H1 (cell line): ENCODE measurements at regions not wholly inside any gene's neighbourhood (a gene's known extent, or its start where the extent isn't known, plus 50 kb on each side); places are given as distances from the start of the nearest gene placed in this dataset.

ENCODE experiments used
- CTCF ChIA-PET: fragments of 300-600 bp; sonication (Branson Sonifier 250); formaldehyde crosslinking; loops from one replicate; lab custom pipeline; 2021; ENCODE audit not compliant: partially characterized antibody; lab: Charles Lee
- POLR2A ChIA-PET: fragments of 300-600 bp; sonication (Branson Sonifier 250); formaldehyde crosslinking; loops from one replicate; lab custom pipeline; 2021; ENCODE audit warnings: inconsistent platforms; ENCODE audit not compliant: partially characterized antibody; lab: Charles Lee
- DNase-seq, 2 experiments: peaks; one replicate each; pipeline versions ENCODE4 v3.0.0 to v3.0.0-alpha.2; 2010 to 2022; ENCODE audit warnings: low spot score in 2 of 2, low read depth in 1 of 2, mixed read lengths in 1 of 2
- FAIRE-seq: peaks from 2 replicates; lab custom pipeline; 2011; peaks lifted over from hg19 to GRCh38; lab: Jason Lieb, UNC
- H2AFZ ChIP-seq: 2 replicates; pipeline ENCODE4 v1.8.1; 2012; ENCODE audit warnings: low read length, inconsistent platforms
- H2AK5ac ChIP-seq: 2 replicates; pipeline ENCODE4 v1.6.1; 2013; ENCODE audit warnings: low read depth, low read length
- H2BK120ac ChIP-seq: replicated peaks from 2 replicates; pipeline ENCODE3; 2013; ENCODE audit warnings: low read depth, low read length, inconsistent platforms
- H2BK12ac ChIP-seq: 2 replicates; pipeline ENCODE4 v1.6.1; 2013; ENCODE audit warnings: low read depth, low read length
- H2BK15ac ChIP-seq: 2 replicates; pipeline ENCODE4 v1.6.1; 2013; ENCODE audit warnings: low read length
- H2BK20ac ChIP-seq: 2 replicates; pipeline ENCODE4 v1.6.1; 2013; ENCODE audit warnings: low read length
- H2BK5ac ChIP-seq: 2 replicates; pipeline ENCODE4 v1.6.1; 2013; ENCODE audit warnings: low read depth, low read length
- H3K14ac ChIP-seq: 2 replicates; pipeline ENCODE4 v1.6.1; 2013; ENCODE audit warnings: inconsistent platforms; ENCODE audit not compliant: insufficient read length
- H3K18ac ChIP-seq: 2 replicates; pipeline ENCODE4 v1.6.1; 2013; ENCODE audit warnings: low read length; ENCODE audit errors: extremely low read depth
- H3K23ac ChIP-seq: 2 replicates; pipeline ENCODE4 v1.6.1; 2013; ENCODE audit warnings: inconsistent platforms; ENCODE audit not compliant: insufficient read length
- H3K23me2 ChIP-seq: 2 replicates; pipeline ENCODE4 v1.6.1; 2013; ENCODE audit warnings: low read depth, low read length
- H3K27ac ChIP-seq: 2 replicates; pipeline ENCODE4 v1.6.1; 2011; ENCODE audit warnings: low read depth, low read length, inconsistent platforms
- H3K27me3 ChIP-seq, 4 experiments: replicated peaks in 1 of 4; 1 replicate in 1 of 4; 2 replicates in 3 of 4; pipeline versions ENCODE4 v1.6.1 to v1.8.1; 2011 to 2013; ENCODE audit warnings: low read length in 3 of 4, mild to moderate bottlenecking in 3 of 4, inconsistent platforms in 2 of 4, mixed read lengths in 2 of 4, moderate library complexity in 1 of 4; ENCODE audit not compliant: control insufficient read depth in 3 of 4, insufficient read depth in 3 of 4; ENCODE audit errors: extremely low read depth in 1 of 4
- H3K36me3 ChIP-seq, 4 experiments: 2 replicates each; pipeline versions ENCODE4 v1.6.1 to v1.8.1; 2011 to 2013; ENCODE audit warnings: mild to moderate bottlenecking in 4 of 4, low read length in 3 of 4, moderate library complexity in 2 of 4, control low read depth in 1 of 4, inconsistent platforms in 1 of 4; ENCODE audit not compliant: insufficient read depth in 4 of 4, control insufficient read depth in 2 of 4
- H3K4ac ChIP-seq: replicated peaks from 2 replicates; pipeline ENCODE3; 2013; ENCODE audit warnings: low read length, low read depth, mixed read lengths, inconsistent platforms; ENCODE audit not compliant: insufficient read length
- H3K4me1 ChIP-seq, 4 experiments: replicated peaks in 1 of 4; 1 replicate in 1 of 4; 2 replicates in 3 of 4; pipeline versions ENCODE4 v1.6.1 to v1.8.1; 2011 to 2013; ENCODE audit warnings: low read length in 3 of 4, inconsistent platforms in 2 of 4, mixed read lengths in 1 of 4; ENCODE audit not compliant: insufficient read depth in 4 of 4, control insufficient read depth in 3 of 4
- H3K4me2 ChIP-seq, 2 experiments: 2 replicates each; pipeline versions ENCODE4 v1.6.1 to v1.8.1; 2011 to 2013; ENCODE audit warnings: low read depth in 2 of 2, low read length in 2 of 2, control low read depth in 1 of 2, inconsistent platforms in 1 of 2, mild to moderate bottlenecking in 1 of 2; ENCODE audit not compliant: insufficient read depth in 1 of 2
- H3K4me3 ChIP-seq, 4 experiments: fragments of 200-600, 300-600 bp in 1 of 4; sonication (generic), shearing (Covaris generic), sonication (Bioruptor Twin) in 1 of 4; 2 replicates each; pipeline versions ENCODE4 v1.5.1 to v1.8.1; 2011 to 2016; ENCODE audit warnings: low read length in 4 of 4, low read depth in 3 of 4, control low read depth in 2 of 4, inconsistent platforms in 2 of 4, mild to moderate bottlenecking in 2 of 4, mixed read lengths in 1 of 4, moderate library complexity in 1 of 4; ENCODE audit not compliant: insufficient read depth in 2 of 4; ENCODE audit errors: extremely low read depth in 1 of 4
- H3K56ac ChIP-seq: replicated peaks from 2 replicates; pipeline ENCODE3; 2013; ENCODE audit warnings: low read depth, mild to moderate bottlenecking, mixed read lengths, low read length, inconsistent platforms; ENCODE audit not compliant: insufficient read length
- H3K79me1 ChIP-seq: 2 replicates; pipeline ENCODE4 v1.6.1; 2013; ENCODE audit warnings: low read depth, low read length, control low read depth
- H3K79me2 ChIP-seq, 2 experiments: 2 replicates each; pipeline versions ENCODE4 v1.6.1 to v1.8.1; 2012 to 2013; ENCODE audit warnings: low read length in 2 of 2, mild to moderate bottlenecking in 2 of 2, inconsistent platforms in 1 of 2; ENCODE audit not compliant: insufficient read depth in 2 of 2, control insufficient read depth in 1 of 2
- H3K9ac ChIP-seq, 4 experiments: replicated peaks in 1 of 4; 1 replicate in 1 of 4; 2 replicates in 3 of 4; pipeline versions ENCODE4 v1.6.1 to v1.8.1; 2011 to 2013; ENCODE audit warnings: low read depth in 3 of 4, low read length in 3 of 4, control low read depth in 2 of 4, mild to moderate bottlenecking in 2 of 4, moderate library complexity in 2 of 4, inconsistent platforms in 1 of 4; ENCODE audit errors: extremely low read depth in 1 of 4
- H3K9me3 ChIP-seq, 2 experiments: 2 replicates each; pipeline versions ENCODE4 v1.6.1 to v1.8.1; 2012 to 2013; ENCODE audit warnings: mild to moderate bottlenecking in 2 of 2, moderate library complexity in 2 of 2, control low read depth in 1 of 2, inconsistent platforms in 1 of 2, low read depth in 1 of 2, low read length in 1 of 2, mixed read lengths in 1 of 2; ENCODE audit not compliant: insufficient read depth in 2 of 2
- H4K20me1 ChIP-seq, 2 experiments: replicated peaks in 1 of 2; 2 replicates each; pipeline versions ENCODE3 to v1.8.1; 2011 to 2013; ENCODE audit warnings: inconsistent platforms in 2 of 2, low read length in 2 of 2, mild to moderate bottlenecking in 1 of 2; ENCODE audit not compliant: insufficient read depth in 2 of 2, control insufficient read depth in 1 of 2
- H4K5ac ChIP-seq: 2 replicates; pipeline ENCODE4 v1.6.1; 2013; ENCODE audit warnings: low read length, low read depth, mixed read lengths, inconsistent platforms; ENCODE audit not compliant: insufficient read length
- H4K8ac ChIP-seq: 2 replicates; pipeline ENCODE4 v1.8.0; 2013; ENCODE audit warnings: mild to moderate bottlenecking, moderate library complexity, low read length, inconsistent platforms; ENCODE audit not compliant: insufficient read depth; ENCODE audit errors: extremely low read depth
- H4K91ac ChIP-seq: replicated peaks from 2 replicates; pipeline ENCODE3; 2013; ENCODE audit warnings: low read length, mixed read lengths, inconsistent platforms; ENCODE audit not compliant: insufficient read length
- CBX8 ChIP-seq: fragments of 300-800, 300-1000 bp; sonication (generic); IDR thresholded peaks from 2 replicates; pipeline ENCODE4 v1.7.1; 2016; ENCODE audit warnings: low read depth, low read length, borderline replicate concordance
- EP300 ChIP-seq, 2 experiments: IDR thresholded peaks; 1 replicate in 1 of 2; 2 replicates in 1 of 2; pipeline ENCODE4 v1.6.1; 2011 to 2012; ENCODE audit warnings: low read depth in 2 of 2, low read length in 2 of 2, mild to moderate bottlenecking in 2 of 2, borderline replicate concordance in 1 of 2, inconsistent platforms in 1 of 2, moderate library complexity in 1 of 2
- HDAC2 ChIP-seq, 2 experiments: fragments of 300-600 bp in 1 of 2; sonication (generic) in 1 of 2; IDR thresholded peaks; 2 replicates each; pipeline ENCODE4 v1.6.1; 2011 to 2012; ENCODE audit warnings: low read depth in 2 of 2, low read length in 2 of 2, mild to moderate bottlenecking in 2 of 2, moderate library complexity in 2 of 2, borderline replicate concordance in 1 of 2, inconsistent platforms in 1 of 2
- POLR2A ChIP-seq, 2 experiments: IDR thresholded peaks; 1 replicate in 1 of 2; 2 replicates in 1 of 2; pipeline ENCODE4 v1.6.1; 2011; ENCODE audit warnings: low read depth in 2 of 2, low read length in 2 of 2, mild to moderate bottlenecking in 2 of 2; ENCODE audit errors: control extremely low read depth in 1 of 2
- SIX5 ChIP-seq: IDR thresholded peaks from 2 replicates; pipeline ENCODE4 v1.6.1; 2011; ENCODE audit warnings: mild to moderate bottlenecking, low read depth, low read length
- SP4 ChIP-seq: IDR thresholded peaks from 2 replicates; pipeline ENCODE4 v1.6.1; 2012; ENCODE audit warnings: low read length, inconsistent platforms
- TAF1 ChIP-seq: IDR thresholded peaks from 2 replicates; pipeline ENCODE4 v1.6.1; 2011; ENCODE audit warnings: mild to moderate bottlenecking, low read depth, low read length
- YY1 ChIP-seq: IDR thresholded peaks from 2 replicates; pipeline ENCODE4 v1.6.1; 2011; ENCODE audit warnings: low read depth, mild to moderate bottlenecking, low read length
- WGBS, 2 experiments: shearing (Covaris generic) in 1 of 2; methylation state at CpG; one replicate each; pipeline versions ENCODE4 v1.1.6 to v1.1.7; 2013 to 2015; ENCODE audit warnings: low lambda C conversion rate in 2 of 2, mixed read lengths in 2 of 2, inconsistent platforms in 1 of 2, low coverage in 1 of 2, missing lambda C conversion rate in 1 of 2; ENCODE audit not compliant: insufficient replicate concordance in 2 of 2, insufficient coverage in 1 of 2, insufficient read length in 1 of 2; ENCODE audit errors: extremely low coverage in 1 of 2, missing lambda C conversion rate in 1 of 2; 5-methylcytosine and 5-hydroxymethylcytosine counted together
- TF ChIP-seq, protein P1 (sequence below), 3 experiments: IDR thresholded peaks; 1 replicate in 2 of 3; 2 replicates in 1 of 3; pipeline versions ENCODE4 v1.5.1 to v1.6.1; 2011; ENCODE audit warnings: low read length in 3 of 3, mild to moderate bottlenecking in 3 of 3, inconsistent platforms in 2 of 3, low read depth in 1 of 3, moderate library complexity in 1 of 3; ENCODE audit not compliant: insufficient read depth in 1 of 3; ENCODE audit errors: control extremely low read depth in 1 of 3

DNA sequence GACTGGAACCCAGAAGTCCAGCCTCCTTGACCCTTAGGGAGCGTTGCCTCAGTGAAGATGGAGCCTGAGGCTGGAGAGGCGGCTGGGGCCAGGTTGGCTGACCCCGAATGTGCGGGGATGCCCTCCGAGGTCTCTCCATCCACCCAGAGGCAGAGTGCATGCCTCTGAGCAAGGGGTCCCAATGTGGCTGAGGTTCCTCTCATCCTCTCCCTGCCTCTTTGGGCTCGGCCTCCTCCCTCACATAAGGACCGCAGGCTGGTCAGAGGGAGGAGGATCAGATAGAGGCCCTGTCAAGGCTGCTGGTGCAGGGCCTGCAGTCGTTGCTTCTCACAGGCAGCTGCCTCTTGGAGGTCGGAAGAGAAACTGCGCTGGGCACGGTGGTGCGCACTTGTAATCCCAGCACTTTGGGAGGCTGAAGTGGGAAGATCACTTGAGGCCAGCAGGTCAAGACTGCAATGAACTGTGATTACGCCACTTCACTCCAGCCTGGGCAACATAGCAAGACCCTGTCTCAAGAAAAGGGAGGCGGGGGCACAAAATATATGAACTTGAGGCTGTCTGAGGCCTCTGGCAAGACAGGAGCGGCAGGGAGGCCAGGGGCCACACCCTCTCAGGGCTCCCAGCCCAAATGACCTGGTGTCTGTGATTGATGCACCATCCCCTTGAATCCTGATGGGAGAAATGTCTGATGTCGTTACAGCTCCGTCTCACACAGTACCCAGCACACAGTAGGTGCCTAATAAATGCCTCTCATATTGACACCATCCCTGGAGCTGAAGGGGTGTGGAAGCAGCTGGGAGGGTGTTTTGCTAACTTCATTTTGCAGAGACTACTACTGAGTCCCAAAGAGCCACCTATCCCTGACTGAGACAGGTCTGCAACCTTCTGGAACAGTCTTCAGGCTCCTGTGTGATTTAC is 220.1 kb upstream of the GSE1 start:
- Histone ChIP-seq H3K27ac (no peak overlapping the region), H3K4me1 (peaks cover 0 to 31% (median 25%) of the 10 kb centered on the region in 4 experiments; a peak in 6 of 7 replicates), H2BK5ac (no peak overlapping the region), H4K5ac (no peak overlapping the region), H3K9me3 (no peaks in the 10 kb centered on the region), H3K36me3 (no peaks in the 10 kb centered on the region), H2AK5ac (no peak overlapping the region; the same call in 1 of the 2 replicates), H3K14ac (no peak overlapping the region), H3K79me2 (no peaks in the 10 kb centered on the region), H2BK15ac (no peak overlapping the region; the same call in 1 of the 2 replicates), H4K91ac (peak overlapping the region; percentile 46), H3K79me1 (no peaks in the 10 kb centered on the region), H3K56ac (no peak overlapping the region), H4K8ac (no peak overlapping the region; the same call in 1 of the 2 replicates), H3K4me2 (no peak overlapping the region), H2AFZ (no peak overlapping the region), H2BK20ac (no peak overlapping the region), H2BK12ac (no peak overlapping the region), H3K18ac (no peak overlapping the region), H3K27me3 (no peaks in the 10 kb centered on the region), H3K23me2 (peaks cover 5% of the 10 kb centered on the region; the same call in 1 of the 2 replicates), H2BK120ac (no peak overlapping the region), H3K23ac (no peak overlapping the region), H3K4ac (no peak overlapping the region), H4K20me1 (peaks cover 2 to 3% of the 10 kb centered on the region in 2 experiments), H3K9ac (no peak overlapping the region), H3K4me3 (no peak overlapping the region)
- no peak for FAIRE-seq
- DNase-seq = peak in 1 of 2 experiments; percentile 43
- ChIA-PET POLR2A (interaction anchor here (0.7 to 1.5 kb wide), 2 partner anchors 17 to 221 kb away, joined by 3 to 4 read pairs; no protein-coding TSS in a partner anchor), CTCF (interaction anchor here (0.6 to 10.8 kb wide), 32 partner anchors 9 to 233 kb away, joined by 3 to 182 read pairs (median 4); no protein-coding TSS in a partner anchor)
- WGBS, 2 experiments = 86% methylated on average over 16 of the region's 17 CpGs; no CpG with 5 or more reads in 1 of the 2 experiments
- TF ChIP-seq HDAC2 (IDR thresholded peaks at IDR 0.05; ENCODE audit: borderline replicate concordance in 1 of 2, low read depth in 2 of 2, low read length in 2 of 2) (no peak), SP4 (no peak), EP300 (IDR thresholded peaks at IDR 0.05; ENCODE audit: borderline replicate concordance in 1 of 2, low read depth in 2 of 2, low read length in 2 of 2) (no peak), YY1 (no peak), TAF1 (no peak), POLR2A (IDR thresholded peaks at IDR 0.05; ENCODE audit: control extremely low read depth in 1 of 2, low read depth in 2 of 2, low read length in 2 of 2) (no peak), SIX5 (no peak), CBX8 (no peak)
- TF ChIP-seq, protein P1, sequence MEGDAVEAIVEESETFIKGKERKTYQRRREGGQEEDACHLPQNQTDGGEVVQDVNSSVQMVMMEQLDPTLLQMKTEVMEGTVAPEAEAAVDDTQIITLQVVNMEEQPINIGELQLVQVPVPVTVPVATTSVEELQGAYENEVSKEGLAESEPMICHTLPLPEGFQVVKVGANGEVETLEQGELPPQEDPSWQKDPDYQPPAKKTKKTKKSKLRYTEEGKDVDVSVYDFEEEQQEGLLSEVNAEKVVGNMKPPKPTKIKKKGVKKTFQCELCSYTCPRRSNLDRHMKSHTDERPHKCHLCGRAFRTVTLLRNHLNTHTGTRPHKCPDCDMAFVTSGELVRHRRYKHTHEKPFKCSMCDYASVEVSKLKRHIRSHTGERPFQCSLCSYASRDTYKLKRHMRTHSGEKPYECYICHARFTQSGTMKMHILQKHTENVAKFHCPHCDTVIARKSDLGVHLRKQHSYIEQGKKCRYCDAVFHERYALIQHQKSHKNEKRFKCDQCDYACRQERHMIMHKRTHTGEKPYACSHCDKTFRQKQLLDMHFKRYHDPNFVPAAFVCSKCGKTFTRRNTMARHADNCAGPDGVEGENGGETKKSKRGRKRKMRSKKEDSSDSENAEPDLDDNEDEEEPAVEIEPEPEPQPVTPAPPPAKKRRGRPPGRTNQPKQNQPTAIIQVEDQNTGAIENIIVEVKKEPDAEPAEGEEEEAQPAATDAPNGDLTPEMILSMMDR (IDR thresholded peaks at IDR 0.05; ENCODE audit: control extremely low read depth in 1 of 3, insufficient read depth in 1 of 3, low read depth in 1 of 3, low read length in 3 of 3) = no peak
